Cardiac fibroblast (primary cell): ENCODE measurements at regions not wholly inside any gene's neighbourhood (a gene's known extent, or its start where the extent isn't known, plus 50 kb on each side); places are given as distances from the start of the nearest gene placed in this dataset.
A peak's percentile ranks its signal among the peaks of the same experiment; 100 is the strongest.

ENCODE experiments used
- DNase-seq, 2 donors: peaks; one replicate each; pipeline versions ENCODE4 v3.0.0 to v3.0.0-alpha.2; 2010; ENCODE audit warnings: low read depth in 2 of 2
- H3K4me3 ChIP-seq, 2 donors: replicated peaks in 1 of 2; 1 replicate in 1 of 2; 2 replicates in 1 of 2; pipeline ENCODE4 v1.5.1; 2011; ENCODE audit warnings: low read depth in 2 of 2, low read length in 2 of 2, mild to moderate bottlenecking in 2 of 2, moderate library complexity in 1 of 2
- CTCF ChIP-seq: IDR thresholded peaks from one replicate; pipeline ENCODE4 v1.5.1; 2011; ENCODE audit warnings: low read depth, mild to moderate bottlenecking, low read length, inconsistent platforms

GRCh38 chr5:66503203-66503789 is 92.9 kb upstream of the MAST4 start:
- DNase-seq, result no peak
- TF ChIP-seq CTCF, result no peak
- no peak overlapping the region for H3K4me3 ChIP-seq

- no peak for DNase-seq
- no peak for TF ChIP-seq CTCF
- H3K4me3 ChIP-seq, result no peak overlapping the region
These were observed 89.1 kb upstream of the MAST4 start for GRCh38 chr5:66507106-66507505.

- H3K4me3 ChIP-seq, result no peak overlapping the region
- TF ChIP-seq CTCF, result no peak
- DNase-seq, result peak; percentile 6 to 32
These were observed 84.7 kb upstream of the MAST4 start for GRCh38 chr5:66511491-66511890.

GRCh38 chr5:66513130-66513529 is 83.1 kb upstream of the MAST4 start:
- no peak for DNase-seq
- no peak overlapping the region for H3K4me3 ChIP-seq
- no peak for TF ChIP-seq CTCF

DNA sequence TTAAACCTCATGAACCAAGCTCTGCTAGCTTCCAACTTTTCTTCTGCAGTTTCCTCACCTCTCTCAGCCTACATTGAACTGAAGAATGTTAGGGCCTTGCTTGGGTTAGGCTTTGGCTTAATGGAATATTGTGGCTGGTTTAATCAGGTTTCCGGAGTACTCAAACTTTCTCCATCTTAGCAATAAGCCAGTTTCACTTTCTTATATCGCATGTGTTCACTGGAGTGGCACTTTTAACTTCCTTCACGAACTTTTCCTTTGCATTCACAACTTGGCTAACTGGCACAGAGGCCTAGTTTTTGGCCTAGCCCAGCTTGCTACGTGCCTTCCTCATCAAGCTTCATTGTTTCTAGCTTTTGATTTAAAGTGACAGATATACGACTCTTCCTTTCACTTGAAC is 81.0 kb upstream of the MAST4 start:
- DNase-seq, result no peak
- no peak for TF ChIP-seq CTCF
- H3K4me3 ChIP-seq, result no peak overlapping the region

DNA sequence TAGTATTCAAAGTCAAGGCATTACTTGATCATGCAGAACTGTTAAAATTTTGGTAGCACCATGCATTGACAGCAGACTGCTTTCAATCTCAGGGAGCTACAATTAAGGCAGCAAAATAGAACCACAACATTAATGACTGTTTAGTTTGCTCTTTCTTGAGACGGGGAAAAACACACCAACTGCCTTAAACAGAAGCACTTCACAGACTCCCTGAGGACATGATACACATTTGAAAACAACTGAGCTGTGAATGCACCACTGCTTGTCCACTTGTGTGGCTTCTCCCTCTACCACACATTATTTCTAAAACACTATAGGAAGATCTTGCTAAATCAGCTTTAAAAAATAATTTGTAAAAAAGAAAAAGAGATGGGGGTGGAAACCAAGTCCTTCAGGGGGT is 79.6 kb upstream of the MAST4 start:
- DNase-seq, result no peak
- H3K4me3 ChIP-seq, result no peak overlapping the region
- TF ChIP-seq CTCF, result no peak

DNA sequence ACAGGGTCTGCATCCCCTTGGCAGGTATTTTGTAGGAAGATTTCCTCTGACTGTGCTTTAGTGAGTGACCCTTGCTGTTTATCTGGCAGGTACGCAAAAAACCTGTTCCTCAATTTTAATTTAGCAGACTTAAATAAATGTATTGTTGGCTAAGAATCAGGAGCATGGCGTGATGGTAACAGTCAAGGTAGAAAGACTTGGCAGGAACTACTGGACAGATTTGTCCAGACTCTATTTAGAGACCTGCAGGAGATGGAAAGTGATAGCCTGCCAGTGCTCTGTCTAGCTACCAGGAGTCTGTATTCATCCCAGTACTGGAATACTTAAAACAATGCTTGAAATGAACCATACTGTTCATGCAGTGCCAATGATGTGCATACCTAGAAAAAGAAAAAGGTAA is 78.8 kb upstream of the MAST4 start:
- no peak for DNase-seq
- H3K4me3 ChIP-seq, result no peak overlapping the region
- TF ChIP-seq CTCF, result no peak
